Left ventricle myocardium superior (tissue), 1 donor: ENCODE measurements at regions not wholly inside any gene's neighbourhood (a gene's known extent, or its start where the extent isn't known, plus 50 kb on each side); places are given as distances from the start of the nearest gene placed in this dataset.
"Not testable (repeated sequence)": the region's sequence is repeated elsewhere in the genome, so short reads cannot be mapped to it uniquely, and the experiment has no call there.

ENCODE experiments used
- ATAC-seq: fragments of 200-7000 bp; cut with Tn5 transposase; one replicate; pipeline ENCODE4 v1.9.1; 2020; ENCODE audit warnings: mild to moderate bottlenecking, moderate library complexity
- DNase-seq: peaks from one replicate; pipeline ENCODE4 v3.0.0-alpha.2; 2020
- intact Hi-C: fragments of 100-400 bp; cut with micrococcal nuclease; formaldehyde crosslinking; loops from one replicate; pipeline ENCODE4 v1.11.0; 2022
- donor health status: DM: no; HTN: yes; CAD: no; lungs with severe emphysema.

- ATAC-seq (no peak), DNase-seq (peak; percentile 42)
- intact Hi-C loops, result no loop called here
Observed at GRCh38 chr3:11739706-11740105, 96.0 kb upstream of the VGLL4 start.

DNA sequence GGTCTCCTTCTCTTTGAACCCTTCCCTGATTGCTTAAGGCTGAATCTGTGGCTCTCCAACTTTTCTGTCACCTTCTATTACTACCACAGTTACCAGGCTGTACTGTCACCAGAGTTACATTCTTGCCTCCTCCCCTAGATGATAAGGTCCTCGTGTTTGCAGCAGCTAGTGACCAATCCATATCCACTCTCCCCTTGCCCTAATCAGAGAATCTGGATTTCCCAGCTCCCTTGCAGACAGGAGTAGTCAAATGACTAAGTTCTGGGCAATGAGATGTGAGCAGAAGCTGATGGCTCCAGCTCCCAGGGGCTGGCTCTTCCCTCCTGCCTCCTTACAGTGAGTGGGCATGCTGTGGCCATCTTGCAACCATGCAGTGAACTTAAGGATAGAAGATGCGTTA lies 95.4 kb upstream of the VGLL4 start:
- intact Hi-C loops, result no loop called here
- ATAC-seq (no peak), DNase-seq (no peak)

- DNase-seq (no peak), ATAC-seq (no peak)
- intact Hi-C loops, result no loop called here
Observed at GRCh38 chr3:11737742-11738141, 94.0 kb upstream of the VGLL4 start.

DNA sequence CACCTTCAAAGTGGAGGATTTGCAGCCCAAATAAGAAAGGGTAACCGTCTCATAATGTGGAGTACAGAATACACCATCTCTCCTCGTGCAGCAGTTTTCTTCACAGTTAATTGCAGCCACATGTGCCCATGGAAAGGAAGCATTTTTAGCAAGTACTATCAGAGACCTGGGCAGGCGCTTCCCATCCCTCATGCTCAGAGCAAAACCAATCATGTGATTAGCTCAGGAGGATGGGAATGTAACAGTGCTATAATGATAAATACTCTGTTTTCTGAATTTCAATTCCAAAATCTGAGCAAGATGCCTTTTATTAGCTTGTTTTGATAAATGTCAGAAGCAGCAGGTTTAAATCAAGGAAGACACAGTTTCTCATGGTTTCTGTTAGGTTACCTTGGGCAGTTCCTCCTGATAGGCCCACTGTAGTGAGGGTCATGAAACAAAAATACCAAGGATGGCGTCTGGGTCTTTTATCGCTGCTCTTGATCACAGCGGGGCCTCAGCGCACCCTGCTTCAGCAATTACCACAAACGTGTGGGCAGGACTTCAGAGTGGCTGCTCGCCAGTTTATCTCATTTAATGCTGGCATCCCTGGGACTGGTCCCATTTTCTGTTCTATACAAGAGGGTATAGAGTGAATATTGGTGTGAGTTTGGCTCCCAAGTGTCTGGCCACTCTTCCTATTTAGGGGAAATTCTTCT lies 92.6 kb upstream of the VGLL4 start:
- intact Hi-C loops, result no loop called here
- no peak for ATAC-seq

GRCh38 chr3:11735638-11736037 lies 91.9 kb upstream of the VGLL4 start:
- DNase-seq (no peak), ATAC-seq (no peak)
- intact Hi-C loops, result no loop called here

More for the DNA sequence above, 92.6 kb upstream of the VGLL4 start:
- DNase-seq, result no peak

- intact Hi-C loops, DNase-seq, ATAC-seq: not testable (repeated sequence)
Observed at GRCh38 chr3:11735111-11735510, 91.4 kb upstream of the VGLL4 start.

- ATAC-seq, result no peak
- DNase-seq, result no peak
- intact Hi-C loops, result no loop called here
Observed at GRCh38 chr3:11733914-11734313, 90.2 kb upstream of the VGLL4 start.

DNA sequence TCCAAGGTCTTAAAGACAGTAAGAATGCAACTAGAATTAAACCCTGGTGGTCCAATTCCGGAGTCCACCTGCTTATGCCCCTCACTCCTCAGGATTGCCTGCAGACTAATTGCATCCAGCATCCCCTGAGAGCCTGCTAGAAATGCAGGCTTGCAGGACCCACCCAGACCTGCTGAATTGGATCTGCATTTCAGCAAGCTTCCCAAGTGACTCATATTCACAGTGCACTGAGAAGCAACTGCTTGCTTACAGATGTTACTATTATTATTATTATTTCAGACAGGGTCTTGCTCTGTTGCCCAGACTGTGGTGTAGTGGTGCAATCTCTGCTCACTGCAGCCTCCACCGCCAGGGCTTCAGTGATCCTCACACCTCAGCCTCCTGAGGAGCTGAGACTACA lies 83.5 kb upstream of the VGLL4 start:
- ATAC-seq (no peak), DNase-seq (no peak)
- intact Hi-C loops, result no loop called here

GRCh38 chr3:11726146-11726545 lies 82.4 kb upstream of the VGLL4 start:
- intact Hi-C loops, result no loop called here
- DNase-seq (no peak), ATAC-seq (no peak)

GRCh38 chr3:11725340-11725641 lies 81.6 kb upstream of the VGLL4 start:
- DNase-seq, ATAC-seq, intact Hi-C loops: not testable (repeated sequence)

- ATAC-seq, result no peak
- no peak for DNase-seq
- intact Hi-C loops, result no loop called here
Observed at GRCh38 chr3:11724615-11725339, 81.1 kb upstream of the VGLL4 start.

DNA sequence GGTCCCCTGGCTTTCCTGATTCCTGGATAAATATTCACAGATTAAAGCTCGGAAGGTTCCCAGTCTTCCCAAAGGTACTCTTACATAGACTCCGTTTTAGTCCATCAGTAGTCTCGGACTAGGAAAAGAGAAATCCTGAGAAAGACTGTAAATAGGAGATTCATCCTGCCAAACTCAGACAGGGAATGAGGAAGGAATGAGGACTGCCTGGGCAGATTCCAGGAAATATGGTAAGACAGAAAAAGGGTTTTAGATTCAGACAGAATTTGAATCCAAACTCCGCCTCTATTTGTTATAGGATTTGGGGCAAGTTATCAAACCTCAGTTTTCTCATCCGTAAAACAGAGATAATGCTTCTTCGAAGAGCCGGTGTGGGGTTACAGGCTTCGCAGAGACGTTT lies 77.8 kb upstream of the VGLL4 start:
- ATAC-seq, result no peak
- no peak for DNase-seq
- intact Hi-C loops, result no loop called here

- DNase-seq (no peak), ATAC-seq (no peak)
- intact Hi-C loops, result no loop called here
Observed at GRCh38 chr3:11720917-11721411, 77.2 kb upstream of the VGLL4 start.

GRCh38 chr3:11720304-11720898 lies 76.7 kb upstream of the VGLL4 start:
- peak; percentile 78 for DNase-seq
- intact Hi-C loops, result no loop called here
- peak; percentile 68 for ATAC-seq

- peak; percentile 85 for ATAC-seq
- DNase-seq, result peak; percentile 84
- intact Hi-C loops, result no loop called here
Observed at GRCh38 chr3:11719406-11720303, 75.9 kb upstream of the VGLL4 start.

DNA sequence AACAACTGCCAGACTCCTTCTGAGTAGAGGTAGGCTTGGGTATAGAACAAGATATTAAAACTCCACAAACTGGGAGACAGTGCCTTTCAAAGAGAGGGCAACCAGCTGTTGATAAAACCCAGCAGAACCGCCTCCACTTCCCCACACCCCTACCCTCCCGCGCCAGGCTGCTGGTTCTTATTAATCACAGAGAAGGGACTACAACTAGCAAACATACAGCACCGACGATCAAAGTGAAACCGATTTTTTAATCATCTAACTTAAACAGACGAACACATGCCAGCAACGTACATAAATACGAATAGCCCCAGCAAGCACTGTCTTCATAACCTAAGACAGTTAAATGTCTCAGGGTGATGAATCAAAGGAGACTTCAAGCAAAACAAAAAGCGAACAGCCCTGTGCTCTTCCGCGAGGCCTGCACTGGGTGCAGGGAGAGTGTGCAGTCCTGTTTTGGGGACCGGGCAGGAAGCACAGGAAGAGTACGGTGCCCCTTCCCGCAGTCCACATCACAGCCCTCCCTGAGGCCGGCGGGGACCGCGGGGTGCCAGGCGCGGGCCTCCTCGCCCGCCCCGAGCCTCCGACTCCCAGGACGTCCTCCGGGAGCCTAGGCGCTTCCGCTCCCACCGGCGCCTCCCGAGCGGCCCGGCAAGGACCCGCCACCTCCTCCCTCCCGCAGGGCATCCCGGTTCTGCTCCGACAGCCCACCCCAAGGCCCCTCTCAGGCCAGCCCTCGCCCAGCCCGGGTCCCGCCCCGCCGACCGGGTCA lies 75.1 kb upstream of the VGLL4 start:
- ATAC-seq, result peak; percentile 45
- intact Hi-C loops, result no loop called here

DNA sequence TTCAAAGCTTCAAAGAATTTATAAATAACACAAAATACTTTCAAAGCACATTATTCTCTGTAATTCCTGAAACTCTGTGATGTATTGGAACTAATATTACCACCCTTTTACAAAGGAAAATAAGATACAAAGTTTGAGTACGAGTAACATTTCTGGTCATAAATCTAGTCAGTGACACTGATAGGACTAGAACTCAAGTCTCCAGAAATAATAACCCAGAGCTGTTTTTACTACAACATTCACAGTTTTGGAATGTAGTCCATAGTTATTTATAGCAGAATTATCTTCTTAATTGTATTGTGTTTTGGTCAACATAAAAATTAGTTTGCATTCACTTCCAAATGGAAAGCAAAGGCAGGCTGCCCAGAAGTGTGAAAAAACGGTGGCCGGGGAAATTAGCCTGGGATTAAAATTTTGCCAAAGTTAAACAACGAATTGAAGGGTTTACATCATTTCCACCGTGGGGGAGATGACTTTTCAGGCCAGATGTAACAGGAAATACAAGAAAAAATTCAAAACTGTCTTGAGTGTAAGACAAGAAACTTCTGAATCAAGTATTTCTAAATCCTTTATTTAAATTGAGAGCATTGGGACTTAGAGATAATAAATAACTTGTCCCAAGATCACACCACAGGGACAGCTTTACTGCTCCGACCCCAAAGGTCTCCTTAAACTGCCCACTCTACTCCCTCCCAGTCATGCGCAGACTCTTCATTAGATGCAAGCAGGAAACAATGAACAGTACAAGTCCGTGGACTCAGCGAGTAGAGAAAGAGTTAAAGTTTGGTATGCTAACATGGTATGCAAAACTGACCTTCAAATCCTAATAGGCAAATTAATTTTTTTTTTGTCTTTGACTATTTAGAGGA lies 74.3 kb upstream of the VGLL4 start:
- DNase-seq, result no peak
- no peak for ATAC-seq
- intact Hi-C loops, result no loop called here

More for the DNA sequence above, 75.1 kb upstream of the VGLL4 start:
- peak; percentile 60 for DNase-seq

GRCh38 chr3:11717301-11717700 lies 73.6 kb upstream of the VGLL4 start:
- ATAC-seq (no peak), DNase-seq (no peak)
- intact Hi-C loops, result no loop called here
